Fibroblast of skin of right quadriceps (primary cell): ENCODE measurements at regions not wholly inside any gene's neighbourhood (a gene's known extent, or its start where the extent isn't known, plus 50 kb on each side); places are given as distances from the start of the nearest gene placed in this dataset.

Experiments
- DNase-seq: peaks from one replicate; pipeline ENCODE4 v3.0.0-alpha.2; 2013

DNA sequence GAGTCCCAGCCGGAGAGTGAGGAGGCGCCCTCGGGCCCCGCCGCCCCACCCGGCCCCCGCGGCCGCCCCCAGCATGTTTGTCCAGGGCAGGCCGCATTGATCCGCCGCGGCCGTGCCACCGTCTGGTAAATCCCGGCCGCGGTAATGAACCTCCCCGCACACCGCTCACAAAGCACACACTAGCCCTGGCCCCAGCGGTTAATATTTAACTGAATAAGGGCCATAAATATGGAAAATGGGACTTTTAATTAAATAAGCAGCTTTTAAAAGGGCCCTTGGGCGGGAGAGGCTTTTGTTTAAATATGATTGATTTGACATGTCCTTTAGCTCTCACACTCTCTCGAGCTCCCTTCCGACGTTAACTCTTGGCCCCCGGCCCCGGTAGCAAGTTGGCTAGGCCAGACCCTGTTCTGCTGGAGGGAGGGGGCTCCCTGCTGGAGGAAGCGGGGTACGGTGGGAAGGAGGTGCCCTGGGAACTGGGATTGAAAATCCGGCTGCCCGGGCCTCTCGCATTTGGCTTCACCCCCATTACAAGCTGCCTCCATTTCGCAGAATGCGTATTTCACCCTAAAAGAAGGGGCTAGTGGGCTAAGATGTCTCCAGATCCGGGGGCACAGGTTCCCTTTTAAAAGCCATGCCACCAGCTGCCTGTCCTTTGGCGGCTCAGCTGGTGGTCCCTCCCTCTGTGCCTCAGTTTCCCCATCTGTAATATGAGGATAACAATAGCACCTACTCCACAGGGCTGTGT is 199.8 kb downstream of the RBM19 start:
- no peak for DNase-seq

DNA sequence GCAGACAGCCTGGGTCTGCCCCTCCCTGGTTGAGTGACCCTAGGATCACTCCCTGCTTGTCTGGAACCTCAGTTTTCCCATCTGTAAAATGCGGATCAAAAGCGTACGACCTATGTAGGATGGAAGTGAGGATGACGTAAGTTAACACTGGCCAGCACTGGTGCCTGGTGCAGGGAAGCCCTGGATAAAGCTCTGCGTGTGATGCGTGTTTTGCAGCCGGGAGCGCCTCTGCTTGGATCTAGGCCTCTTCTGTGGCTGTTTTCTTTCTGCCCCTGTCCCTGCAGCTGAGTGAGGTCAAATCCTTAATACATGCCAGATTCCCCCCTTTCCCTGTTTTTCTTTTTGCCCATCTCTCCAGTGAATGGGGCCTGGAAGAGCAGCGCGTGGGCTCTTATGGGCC is 201.5 kb downstream of the RBM19 start:
- no peak for DNase-seq

GRCh38 chr12:113762882-113763816 is 203.0 kb downstream of the RBM19 start:
- no peak for DNase-seq

DNA sequence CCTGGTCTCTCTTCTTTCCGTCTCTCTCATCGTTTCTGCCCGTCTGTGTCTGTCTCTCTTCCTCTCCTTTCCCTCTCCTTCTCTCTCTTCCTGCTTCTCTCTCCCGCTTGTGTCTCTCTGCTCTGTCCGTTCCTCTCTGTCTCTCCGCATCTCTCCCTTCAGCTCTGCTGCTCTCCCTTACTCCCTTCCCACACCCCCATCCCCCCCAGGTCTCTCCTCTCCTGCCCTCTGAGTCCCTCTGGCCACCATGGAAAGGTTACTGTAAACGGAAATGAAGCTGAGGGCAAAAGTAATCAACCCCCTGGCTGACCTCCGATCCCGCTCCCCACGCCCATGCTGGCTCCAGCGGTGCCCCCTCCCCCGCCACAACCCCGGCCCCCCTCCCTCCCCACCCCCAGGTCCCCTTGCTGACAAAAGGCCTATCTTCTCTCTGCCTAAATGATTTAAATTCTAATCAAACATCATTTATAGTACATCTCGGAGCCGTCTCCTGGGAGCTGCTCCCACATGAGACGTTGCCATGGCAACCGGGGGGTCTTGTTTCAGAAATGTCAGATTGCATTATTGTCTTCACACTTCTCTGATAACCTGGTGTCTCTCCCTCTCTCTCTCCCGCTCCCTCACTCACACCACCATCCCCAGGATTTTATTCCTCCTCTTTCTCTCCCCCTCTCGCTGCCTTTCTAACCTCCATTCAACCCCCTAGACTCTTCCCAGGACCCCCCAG is 203.8 kb downstream of the RBM19 start:
- no peak for DNase-seq

DNA sequence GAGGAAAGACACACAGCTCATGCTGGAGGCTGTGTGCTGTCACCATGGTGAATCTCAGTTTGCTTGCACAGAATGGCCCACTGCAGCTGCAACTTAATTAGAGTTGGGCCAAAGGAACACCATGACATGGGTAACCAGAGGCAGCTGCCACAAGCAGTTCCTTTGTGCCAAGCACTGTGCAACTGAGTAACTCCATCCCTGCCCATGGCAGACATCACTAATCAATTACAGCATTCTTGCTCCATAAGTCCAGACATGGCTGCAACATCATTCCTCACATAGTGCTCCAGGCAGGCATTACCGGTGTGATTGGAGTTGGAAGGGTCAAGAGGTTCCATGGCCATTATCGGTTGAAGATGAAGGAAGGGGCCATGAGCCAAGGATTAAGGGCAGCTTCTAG is 207.0 kb downstream of the RBM19 start:
- DNase-seq: no peak

DNA sequence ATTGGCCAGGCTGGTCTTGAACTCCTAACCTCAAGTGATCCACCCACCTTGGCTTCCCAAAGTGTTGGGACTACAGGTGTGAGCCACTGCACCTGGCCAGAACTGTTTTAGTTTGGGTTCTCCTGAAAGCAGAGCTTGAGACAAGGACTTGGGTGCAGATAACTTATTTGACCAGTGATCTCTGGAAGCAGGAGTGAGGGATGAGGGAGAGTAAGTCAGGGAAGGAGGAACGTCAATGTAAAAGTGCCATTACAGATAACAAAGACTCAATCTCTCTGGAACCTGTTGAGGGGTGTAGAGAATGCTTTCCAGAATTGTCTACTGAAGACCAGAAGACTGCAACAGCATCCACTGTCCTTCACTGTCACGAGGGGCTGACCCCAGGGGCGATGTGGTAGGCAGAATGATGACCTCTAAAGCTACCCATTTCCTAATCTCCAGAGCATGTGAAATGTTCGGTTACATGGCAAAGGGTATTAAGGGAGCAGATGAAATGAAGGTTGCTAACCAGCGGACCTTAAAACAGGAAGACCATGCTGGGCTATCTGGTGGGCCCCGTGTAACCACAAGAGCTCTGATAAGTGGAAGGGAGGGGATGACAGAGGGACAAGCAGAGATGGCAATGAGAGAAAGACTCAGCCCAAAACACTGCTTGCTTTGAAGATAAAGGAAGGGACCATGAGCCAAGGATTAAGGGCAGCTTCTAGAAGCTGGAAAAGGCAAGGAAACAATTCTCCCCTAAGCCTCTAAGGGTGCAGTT is 207.8 kb downstream of the RBM19 start:
- DNase-seq: no peak

GRCh38 chr12:113757221-113758002 is 208.7 kb downstream of the RBM19 start:
- DNase-seq: no peak

GRCh38 chr12:113756609-113757008 is 209.5 kb downstream of the RBM19 start:
- DNase-seq: no peak

GRCh38 chr12:113755098-113755497 is 211.0 kb downstream of the RBM19 start:
- DNase-seq: no peak

DNA sequence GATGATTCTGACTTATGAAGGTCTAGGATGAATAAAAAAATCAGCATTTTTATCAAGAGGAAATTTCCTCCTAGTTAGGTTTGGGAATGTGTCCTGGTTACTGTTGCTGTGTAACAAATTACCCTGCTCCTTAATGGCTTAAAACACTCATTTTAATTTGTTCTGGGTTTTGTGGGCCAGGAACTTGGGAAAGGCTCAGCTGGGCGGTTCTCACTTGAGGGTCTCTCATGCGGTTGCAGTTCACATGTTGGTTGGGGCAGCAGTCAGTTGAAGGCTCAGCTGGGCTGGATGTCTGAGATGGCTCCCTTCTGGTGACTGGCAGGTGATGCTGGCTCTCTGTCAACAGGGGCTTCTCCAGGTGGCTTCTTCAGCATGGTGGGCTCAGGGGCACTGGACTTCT is 214.6 kb downstream of the RBM19 start:
- no peak for DNase-seq

DNA sequence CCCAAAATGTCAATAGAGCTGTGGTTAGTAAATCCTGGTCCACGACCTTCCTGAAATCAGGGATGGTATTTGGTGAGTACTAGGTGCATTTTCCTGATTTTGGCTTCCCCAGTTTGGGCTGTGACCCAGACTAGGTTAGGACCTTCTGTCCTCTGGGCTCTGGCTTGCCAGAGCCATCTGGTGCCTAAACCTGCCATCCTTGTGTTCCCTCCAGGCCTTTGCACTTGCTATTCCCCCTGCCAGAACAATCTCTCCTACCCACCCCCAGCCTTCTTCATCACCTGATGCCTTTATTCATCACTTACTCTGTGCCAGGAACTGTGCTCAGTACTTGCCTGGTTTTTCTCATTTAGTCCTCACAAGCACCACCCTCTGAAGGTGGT is 216.7 kb downstream of the RBM19 start:
- DNase-seq: no peak

GRCh38 chr12:113748707-113749432 is 217.3 kb downstream of the RBM19 start:
- DNase-seq: no peak

DNA sequence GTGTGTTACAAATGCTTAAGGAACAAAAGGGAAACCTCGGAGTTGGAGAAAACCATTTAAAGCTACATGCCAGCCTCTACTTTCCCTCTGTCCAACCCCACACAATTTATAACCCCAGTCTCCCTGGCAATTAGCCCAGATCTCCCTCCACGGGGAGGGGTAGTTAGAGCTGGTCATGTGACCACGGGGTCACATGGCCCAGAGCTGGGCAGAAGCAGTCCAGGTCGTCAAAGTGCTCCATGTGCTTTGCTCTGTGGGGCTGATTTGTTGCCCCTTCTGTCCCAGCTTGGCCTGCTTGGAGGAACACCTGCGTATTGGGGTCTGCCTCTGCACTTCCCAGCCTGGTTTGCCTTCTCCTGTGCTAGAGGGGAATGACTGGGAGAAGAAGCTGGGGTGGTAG is 219.1 kb downstream of the RBM19 start:
- peak; percentile 19 for DNase-seq

DNA sequence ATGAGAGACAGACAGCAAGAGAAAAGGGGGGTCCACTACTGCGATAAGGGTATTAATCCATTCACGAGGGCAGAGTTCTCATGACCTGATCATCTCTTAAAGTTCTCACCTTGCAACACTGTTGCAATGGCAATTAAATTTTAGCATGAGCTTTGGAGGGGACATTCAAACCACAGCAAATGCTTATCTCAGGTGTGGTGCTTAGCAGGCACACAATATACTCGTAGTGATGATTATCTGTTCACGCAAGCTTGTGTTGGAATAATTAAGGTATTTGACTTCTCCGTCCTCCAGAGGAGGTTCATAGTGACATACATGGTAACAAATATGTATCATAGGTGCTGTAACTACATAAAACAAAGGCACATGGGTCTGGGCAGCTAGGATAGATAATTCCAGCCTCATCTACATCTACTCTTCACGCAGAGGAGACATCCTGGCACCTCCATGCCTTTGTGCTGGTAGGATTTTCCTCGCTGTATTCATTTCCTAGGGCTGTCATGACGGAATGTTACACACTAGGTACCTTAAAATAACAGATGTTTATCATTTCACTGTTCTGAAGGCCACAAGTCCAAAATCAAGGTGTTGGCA is 221.2 kb downstream of the RBM19 start:
- no peak for DNase-seq

- no peak for DNase-seq
Observed at GRCh38 chr12:113742801-113743200, 223.3 kb downstream of the RBM19 start.

- no peak for DNase-seq
Observed at GRCh38 chr12:113740699-113741098, 225.4 kb downstream of the RBM19 start.

DNA sequence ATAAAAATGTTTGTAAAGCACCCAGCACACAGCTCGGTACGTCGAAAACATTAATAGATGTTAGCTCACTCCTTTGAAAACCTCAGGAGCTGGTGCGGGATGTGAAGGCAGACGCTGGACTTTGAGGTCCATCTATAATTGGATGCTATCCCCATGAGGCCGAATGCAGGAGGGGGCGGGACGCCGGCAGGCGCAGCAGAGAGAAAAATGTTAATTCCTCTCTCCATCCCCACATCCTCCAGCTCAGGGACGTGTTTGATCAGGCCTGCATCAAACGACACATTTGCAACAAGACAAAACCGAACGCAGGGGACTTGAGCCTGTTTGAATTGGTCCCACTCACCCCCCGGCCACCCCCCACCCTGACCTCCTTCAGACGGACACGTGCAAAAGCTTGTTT is 231.0 kb downstream of the RBM19 start:
- no peak for DNase-seq

GRCh38 chr12:113734503-113734902 is 231.6 kb downstream of the RBM19 start:
- no peak for DNase-seq

- no peak for DNase-seq
Observed at GRCh38 chr12:113732916-113733315, 233.2 kb downstream of the RBM19 start.

DNA sequence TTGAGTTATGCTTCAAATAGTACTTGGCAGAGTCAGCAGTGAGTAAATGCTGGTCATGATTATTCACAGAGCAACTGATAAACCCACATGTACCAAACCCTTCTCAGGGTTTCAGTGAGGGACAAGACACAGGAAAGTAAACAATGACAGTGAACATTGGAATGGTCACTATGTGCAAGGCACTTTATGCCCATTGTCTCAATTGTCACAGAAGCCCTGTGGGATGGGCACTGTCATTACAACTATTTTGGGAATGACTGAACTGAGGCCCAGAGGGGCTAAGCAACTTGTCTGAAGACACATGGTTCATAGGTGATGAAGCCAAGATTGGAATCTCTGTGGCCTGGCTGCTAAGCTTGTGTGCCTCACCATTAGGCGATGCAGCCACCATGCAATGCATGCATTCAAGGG is 238.5 kb downstream of the RBM19 start:
- peak; percentile 53 for DNase-seq
